LNCAP (cell line): ENCODE measurements at regions not wholly inside any gene's neighbourhood (a gene's known extent, or its start where the extent isn't known, plus 50 kb on each side); places are given as distances from the start of the nearest gene placed in this dataset.

Experiments used
- TF ChIP-seq, protein P1 (sequence below): fragments of 450-650 bp; IDR thresholded peaks from 2 replicates; pipeline ENCODE4 v1.5.1; 2017; ENCODE audit warnings: mild to moderate bottlenecking

DNA sequence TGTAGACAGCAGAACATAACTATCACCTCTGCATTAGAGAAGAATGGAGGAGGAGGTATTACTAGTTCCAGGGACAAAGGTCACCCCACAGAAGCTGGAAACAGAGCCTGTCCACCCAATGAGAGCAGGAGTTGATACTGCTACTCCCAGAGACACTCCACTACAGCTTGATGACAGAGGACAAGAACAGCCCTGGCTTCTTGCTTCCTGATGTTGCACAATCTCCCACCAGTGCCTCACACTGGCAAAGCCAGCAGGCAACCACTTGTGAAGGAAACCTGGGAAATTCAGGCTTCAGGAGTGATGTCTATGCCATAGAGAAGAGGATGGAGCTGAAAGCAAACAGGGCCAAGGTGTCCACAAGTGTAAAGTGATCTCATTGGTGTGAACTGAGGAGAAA lies 78.0 kb upstream of the POU1F1 start:
- TF ChIP-seq, protein P1, sequence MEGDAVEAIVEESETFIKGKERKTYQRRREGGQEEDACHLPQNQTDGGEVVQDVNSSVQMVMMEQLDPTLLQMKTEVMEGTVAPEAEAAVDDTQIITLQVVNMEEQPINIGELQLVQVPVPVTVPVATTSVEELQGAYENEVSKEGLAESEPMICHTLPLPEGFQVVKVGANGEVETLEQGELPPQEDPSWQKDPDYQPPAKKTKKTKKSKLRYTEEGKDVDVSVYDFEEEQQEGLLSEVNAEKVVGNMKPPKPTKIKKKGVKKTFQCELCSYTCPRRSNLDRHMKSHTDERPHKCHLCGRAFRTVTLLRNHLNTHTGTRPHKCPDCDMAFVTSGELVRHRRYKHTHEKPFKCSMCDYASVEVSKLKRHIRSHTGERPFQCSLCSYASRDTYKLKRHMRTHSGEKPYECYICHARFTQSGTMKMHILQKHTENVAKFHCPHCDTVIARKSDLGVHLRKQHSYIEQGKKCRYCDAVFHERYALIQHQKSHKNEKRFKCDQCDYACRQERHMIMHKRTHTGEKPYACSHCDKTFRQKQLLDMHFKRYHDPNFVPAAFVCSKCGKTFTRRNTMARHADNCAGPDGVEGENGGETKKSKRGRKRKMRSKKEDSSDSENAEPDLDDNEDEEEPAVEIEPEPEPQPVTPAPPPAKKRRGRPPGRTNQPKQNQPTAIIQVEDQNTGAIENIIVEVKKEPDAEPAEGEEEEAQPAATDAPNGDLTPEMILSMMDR = no peak

DNA sequence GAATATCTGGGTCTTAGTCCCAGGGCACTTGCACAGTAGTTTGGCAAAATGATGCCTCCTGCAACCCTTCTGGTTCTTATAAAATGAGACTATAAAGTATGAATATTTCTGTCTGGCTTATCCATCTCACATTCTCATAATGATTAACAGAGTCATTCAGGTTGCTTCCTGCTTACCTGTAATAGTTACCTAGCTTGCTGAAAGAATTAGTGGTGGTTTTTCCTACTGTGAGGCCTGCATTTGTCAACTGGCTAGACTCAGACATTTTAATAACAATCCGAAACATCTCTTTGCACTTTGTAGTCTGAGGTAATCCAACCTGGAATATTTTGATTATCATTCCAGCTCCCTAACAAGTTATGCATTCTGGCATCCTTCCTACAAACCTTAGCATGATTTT lies 75.6 kb upstream of the POU1F1 start:
- TF ChIP-seq, protein P1 = no peak

DNA sequence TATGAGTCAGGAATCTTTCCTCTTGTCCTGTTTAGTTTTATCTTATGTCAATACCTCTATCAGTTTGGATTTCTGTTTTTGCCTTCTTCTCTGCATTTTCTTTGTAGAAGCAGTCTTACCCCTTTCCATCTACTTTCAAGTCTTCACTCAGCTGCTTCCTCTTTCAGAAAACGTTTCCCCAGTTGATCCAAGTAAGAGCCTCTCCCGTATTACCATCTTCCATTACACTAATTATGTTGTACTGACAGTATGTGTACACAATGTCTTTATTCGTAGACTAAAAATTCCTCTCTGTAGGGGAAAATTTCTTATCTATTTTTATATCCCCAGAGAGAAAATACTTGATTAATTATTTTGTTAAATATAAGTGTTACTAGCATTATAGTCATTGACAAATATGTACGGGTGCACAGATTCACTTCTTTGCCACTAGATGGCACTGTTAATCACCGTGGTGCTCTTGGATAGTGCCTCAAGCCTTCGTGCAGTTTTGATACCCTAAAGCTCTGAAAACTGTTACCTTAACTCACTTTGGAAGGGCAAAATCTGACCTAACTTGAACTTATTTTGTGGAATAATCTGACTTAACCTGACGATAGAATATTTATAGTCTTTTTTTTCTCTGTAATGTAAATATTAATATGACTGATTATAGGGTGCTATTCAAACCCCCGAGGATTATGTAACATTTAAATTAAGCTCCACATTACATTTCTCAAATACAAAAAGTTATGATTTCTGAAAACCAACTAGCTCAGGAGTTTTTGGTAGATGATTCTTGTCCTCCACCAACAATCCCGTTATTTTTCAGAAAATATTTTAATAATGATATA lies 74.2 kb upstream of the POU1F1 start:
- TF ChIP-seq, protein P1 = peak; percentile 87

DNA sequence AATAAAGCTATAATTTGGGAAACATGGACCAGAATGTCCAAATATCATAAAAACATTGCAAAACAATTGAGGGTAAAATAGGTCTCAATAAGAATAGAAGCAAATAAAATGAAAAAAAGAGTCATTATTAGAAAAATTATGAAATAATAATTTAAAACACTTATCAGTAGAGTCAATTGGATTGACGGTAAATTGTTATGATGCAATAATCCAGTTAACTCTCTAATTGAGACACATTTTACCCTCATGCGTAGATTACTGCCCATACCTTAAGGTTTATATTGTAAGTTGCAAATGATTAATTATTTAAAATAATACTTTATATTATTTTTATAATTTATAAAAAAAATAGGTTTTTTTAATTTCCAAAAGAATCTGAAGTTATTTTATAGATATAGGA lies 73.4 kb upstream of the POU1F1 start:
- TF ChIP-seq, protein P1 = no peak

DNA sequence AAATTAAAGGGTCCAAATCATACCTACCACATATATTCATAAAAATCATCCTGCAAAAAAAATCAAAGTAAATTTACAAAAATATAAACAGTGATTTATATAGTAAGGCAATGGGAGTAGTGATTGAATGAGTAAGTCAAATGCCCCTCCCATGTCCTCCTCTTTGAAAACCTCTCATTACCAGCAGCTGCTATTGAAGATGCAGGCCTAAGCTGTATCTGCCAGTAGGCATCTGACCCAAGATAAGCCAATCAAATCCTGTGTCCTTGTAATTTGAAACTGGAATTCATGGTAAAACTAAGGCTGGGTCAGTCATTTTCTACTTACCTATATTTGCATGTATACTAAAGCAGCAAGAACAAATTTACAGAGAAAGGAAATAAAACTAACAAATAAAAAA lies 60.4 kb upstream of the POU1F1 start:
- TF ChIP-seq, protein P1 = no peak

DNA sequence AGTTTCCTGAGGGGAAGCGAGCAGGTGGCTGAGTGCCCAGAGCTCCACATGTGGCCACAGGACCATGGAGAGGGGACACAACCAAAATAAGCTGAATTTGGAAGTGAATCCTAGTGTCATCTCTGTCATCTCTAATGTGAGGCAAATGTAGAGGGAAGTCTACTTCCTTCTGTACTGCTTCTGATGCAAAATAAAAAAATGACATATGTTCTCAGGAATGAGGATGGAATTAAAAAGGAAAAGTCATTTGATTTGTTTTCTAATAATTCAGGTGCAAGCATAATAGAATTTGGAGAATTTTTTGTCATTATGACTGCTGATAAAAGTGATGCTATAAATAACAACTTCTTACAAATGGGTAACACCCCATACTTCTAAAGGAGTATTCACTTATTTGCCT lies 59.5 kb upstream of the POU1F1 start:
- TF ChIP-seq, protein P1 = no peak

DNA sequence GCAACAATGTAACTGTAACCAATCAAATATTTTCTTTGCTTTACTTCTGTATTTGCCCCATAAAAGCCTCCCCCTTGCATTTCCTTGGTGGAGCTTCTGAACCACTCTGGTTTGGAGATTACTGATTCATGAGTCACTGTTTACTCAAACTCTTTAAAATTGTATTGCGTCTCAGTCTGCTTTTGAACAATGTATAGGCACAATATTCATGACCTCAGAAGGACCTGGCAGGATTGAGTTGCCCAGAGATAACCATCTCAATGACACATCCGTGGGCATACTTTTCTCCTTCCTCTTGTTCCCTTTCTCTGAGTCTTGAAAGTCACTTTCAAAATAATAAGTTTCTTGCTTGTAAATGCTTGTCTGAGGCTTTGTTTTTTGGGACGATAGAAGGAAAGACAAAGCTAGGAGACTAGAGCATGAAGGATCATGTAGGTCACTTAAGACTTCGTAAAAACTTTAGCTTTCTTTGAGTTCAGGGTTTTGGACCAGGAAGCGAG lies 57.1 kb upstream of the POU1F1 start:
- TF ChIP-seq, protein P1 = no peak
